ENCODE measurements at regions not wholly inside any gene's neighbourhood (a gene's known extent, or its start where the extent isn't known, plus 50 kb on each side); places are given as distances from the start of the nearest gene placed in this dataset.

- DNase-seq = no peak
These were observed 119.2 kb downstream of the CCNA1 start for GRCh38 chr13:36551445-36551844.

GRCh38 chr13:36552334-36552733 is 120.0 kb downstream of the CCNA1 start:
- DNase-seq = no peak

GRCh38 chr13:36553491-36553890 is 120.3 kb upstream of the SERTM1 start:
- no peak for DNase-seq

DNA sequence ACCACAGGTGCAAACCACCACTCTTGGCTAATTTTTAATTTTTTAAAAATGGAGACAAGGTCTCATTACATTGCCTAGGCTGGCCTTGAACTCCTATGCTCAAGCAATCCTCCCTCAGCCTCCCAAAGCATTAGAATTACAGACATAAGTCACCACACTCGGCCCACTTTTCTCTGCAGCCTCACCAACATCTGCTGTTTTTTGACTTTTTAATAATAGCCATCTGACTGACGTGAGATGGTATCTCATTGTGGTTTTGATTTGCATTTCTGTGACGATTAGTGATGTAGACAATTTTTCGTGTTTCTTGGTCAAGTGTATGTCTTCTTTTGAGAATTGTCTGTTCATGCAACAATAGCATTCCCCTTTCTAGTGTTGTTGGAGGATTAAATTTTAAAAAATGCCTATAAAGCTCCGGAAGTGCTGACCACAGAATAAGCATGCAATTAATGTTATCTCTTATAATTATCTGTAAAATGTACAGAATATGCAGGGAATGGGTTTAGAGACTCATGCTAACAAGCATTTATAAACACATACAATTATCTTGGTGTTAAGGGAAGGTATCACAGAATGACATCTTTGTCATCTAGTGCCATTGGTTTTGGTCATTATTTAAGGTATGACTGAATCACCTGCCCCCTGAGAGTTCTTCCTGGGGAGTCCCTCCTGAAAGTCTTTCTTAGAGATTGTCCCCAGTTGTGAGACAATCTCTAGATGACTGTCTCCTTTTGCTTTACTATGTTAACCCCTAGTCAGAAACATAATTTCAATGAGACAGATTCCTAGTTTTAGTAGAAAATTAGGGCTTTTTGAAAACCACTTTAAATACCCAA is 118.5 kb upstream of the SERTM1 start:
- DNase-seq = no peak

DNA sequence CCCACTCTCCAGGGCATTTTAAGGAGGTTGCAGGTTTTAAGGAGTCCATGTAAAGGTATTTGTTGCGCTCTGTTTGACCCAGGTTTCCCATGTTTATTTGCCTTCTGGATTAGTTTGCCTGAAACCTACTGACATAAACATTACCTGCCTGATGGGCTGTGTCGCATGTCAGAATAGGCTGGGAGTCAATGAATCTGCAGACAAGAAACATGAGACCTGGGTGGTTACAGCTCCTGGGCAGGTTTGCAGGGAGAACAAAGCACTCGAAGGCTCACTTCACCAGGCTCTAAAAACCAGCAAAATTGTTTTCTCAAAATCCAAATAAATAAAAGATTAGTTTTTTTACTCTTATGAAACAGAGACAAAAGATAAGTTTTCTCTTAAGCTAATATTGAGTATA is 114.4 kb upstream of the SERTM1 start:
- DNase-seq = no peak

GRCh38 chr13:36567485-36567884 is 106.3 kb upstream of the SERTM1 start:
- no peak for DNase-seq

- no peak for DNase-seq
These were observed 103.3 kb upstream of the SERTM1 start for GRCh38 chr13:36570489-36570888.

DNA sequence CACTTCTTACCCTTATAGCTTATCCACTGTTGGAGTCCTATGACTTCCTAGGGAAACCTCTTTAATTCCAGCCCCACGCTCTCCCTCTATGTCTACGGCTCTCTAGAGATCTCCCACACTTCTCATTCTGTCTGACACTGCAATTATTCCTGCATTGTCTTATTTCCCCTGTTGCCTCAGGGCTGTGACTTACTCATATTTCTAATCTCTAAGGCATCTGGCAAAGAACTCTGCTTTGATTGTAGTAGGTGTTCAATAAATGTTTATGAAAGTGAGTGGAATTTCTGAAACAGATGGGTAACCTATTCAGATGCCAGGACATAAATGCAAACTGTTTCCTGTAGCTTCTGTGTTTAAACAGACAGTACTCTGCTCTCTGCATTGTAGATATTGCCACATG is 102.4 kb upstream of the SERTM1 start:
- DNase-seq = no peak

DNA sequence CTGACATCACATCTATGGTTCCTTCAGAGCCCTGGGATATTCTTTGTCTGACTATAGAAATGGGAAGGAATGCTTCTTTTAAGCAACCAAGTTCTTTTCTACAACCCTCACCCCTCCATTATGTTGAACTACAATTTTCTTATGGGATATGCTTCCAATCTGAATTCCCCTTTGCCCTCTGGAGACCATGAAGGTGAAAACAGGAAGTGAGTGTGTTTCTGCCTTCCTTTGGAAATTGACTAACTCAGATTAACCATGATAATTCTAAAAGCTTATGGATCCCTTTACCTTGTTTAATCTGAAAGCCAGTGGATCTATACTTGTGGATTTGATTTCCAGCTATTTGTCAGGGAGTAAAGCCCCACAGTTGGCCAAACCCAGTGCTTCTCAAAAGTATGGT is 90.8 kb upstream of the SERTM1 start:
- no peak for DNase-seq

DNA sequence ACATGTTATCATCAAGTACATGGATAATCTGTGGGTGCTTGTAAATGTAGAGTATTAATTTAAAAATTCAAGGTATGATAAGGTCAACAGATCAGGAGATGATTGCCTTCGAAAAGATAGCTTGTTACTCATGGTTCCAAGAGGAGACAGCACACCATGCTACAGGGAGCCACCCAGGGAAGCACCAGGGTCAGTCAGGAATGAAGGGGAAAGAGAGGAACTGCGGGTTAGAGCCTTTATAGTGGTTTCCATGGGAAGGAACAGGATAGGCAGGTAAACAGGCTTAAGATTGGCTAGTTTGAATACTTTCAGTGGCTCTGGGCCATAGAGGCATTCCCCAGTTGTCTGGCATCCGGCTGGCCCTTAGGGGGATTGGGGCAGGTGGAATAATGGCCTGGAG is 74.2 kb upstream of the SERTM1 start:
- DNase-seq = no peak

DNA sequence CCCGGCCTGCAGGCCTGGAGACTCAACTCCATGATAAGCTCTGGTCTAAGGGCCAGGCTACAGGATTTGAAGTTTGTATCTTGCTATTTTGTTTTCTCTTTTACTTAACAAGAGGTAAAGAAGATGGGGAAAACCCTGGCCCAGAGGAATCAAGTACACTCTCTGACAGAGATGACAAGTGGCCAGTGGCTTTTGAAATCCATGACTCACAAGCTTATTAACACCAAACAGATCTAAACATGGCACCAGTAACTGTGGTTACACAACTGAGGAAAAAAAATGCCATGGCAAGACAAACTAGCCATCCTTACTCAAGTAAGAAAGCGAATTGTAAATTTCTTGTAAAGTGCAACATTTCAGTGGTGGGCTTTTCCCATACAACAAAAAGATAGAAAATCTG is 72.6 kb upstream of the SERTM1 start:
- DNase-seq = no peak

GRCh38 chr13:36606060-36606459 is 67.8 kb upstream of the SERTM1 start:
- DNase-seq = no peak

DNA sequence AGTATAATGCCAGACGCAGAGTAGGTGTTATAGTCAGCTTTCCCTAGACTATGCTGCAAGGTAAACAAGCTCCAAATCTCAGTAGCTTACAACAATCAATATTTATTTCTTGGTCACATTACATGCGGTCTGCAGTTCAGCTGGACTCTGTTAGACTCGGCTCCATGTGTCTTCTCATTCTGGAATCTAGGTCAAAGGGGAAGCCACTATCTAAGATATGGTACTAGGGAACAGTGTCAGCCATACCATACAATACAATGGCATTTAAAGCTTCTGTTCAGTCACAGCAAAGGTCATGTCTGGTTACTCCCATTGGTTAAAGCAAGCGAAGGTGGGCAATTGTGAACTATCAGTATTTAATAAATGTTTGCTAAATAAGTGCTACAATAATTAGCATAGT is 65.3 kb upstream of the SERTM1 start:
- no peak for DNase-seq

- no peak for DNase-seq
These were observed 61.6 kb upstream of the SERTM1 start for GRCh38 chr13:36612230-36612629.

- DNase-seq = no peak
These were observed 57.1 kb upstream of the SERTM1 start for GRCh38 chr13:36616706-36617105.

GRCh38 chr13:36619535-36619934 is 54.3 kb upstream of the SERTM1 start:
- DNase-seq = no peak
